Osteoblast (primary cell): ENCODE measurements at regions not wholly inside any gene's neighbourhood (a gene's known extent, or its start where the extent isn't known, plus 50 kb on each side); places are given as distances from the start of the nearest gene placed in this dataset.
"Not testable (repeated sequence)": the region's sequence is repeated elsewhere in the genome, so short reads cannot be mapped to it uniquely, and the experiment has no call there.

ENCODE experiments used
- DNase-seq: peaks from one replicate; pipeline ENCODE4 v3.0.0; 2011; ENCODE audit warnings: low spot score, mixed read lengths; ENCODE audit not compliant: insufficient read length; ENCODE audit errors: missing footprints
- H2AFZ ChIP-seq: 2 replicates; pipeline ENCODE4 v1.6.0; 2011; ENCODE audit warnings: mild to moderate bottlenecking, low read length
- H3K27ac ChIP-seq: 2 replicates; pipeline ENCODE4 v1.5.1; 2011; ENCODE audit warnings: mild to moderate bottlenecking, low read depth, low read length, moderate library complexity
- H3K27me3 ChIP-seq: 2 replicates; pipeline ENCODE4 v1.6.0; 2012; ENCODE audit warnings: mild to moderate bottlenecking, control low read depth, inconsistent platforms, low read length, moderate library complexity; ENCODE audit not compliant: insufficient read depth
- H3K36me3 ChIP-seq: 2 replicates; pipeline ENCODE4 v1.5.1; 2011; ENCODE audit warnings: mild to moderate bottlenecking, low read length, control low read depth, moderate library complexity; ENCODE audit not compliant: insufficient read depth
- H3K4me1 ChIP-seq: 2 replicates; pipeline ENCODE4 v1.5.1; 2011; ENCODE audit warnings: mild to moderate bottlenecking, low read length, control low read depth, moderate library complexity; ENCODE audit not compliant: insufficient read depth
- H3K4me2 ChIP-seq: 2 replicates; pipeline ENCODE4 v1.6.0; 2011; ENCODE audit warnings: mild to moderate bottlenecking, low read length; ENCODE audit not compliant: insufficient read depth
- H3K4me3 ChIP-seq: fragments of 200-600 bp; sonication (generic); 3 replicates; pipeline ENCODE4 v1.5.1; 2012; ENCODE audit warnings: mild to moderate bottlenecking, low read length, inconsistent platforms; ENCODE audit not compliant: insufficient read depth
- H3K79me2 ChIP-seq: 2 replicates; pipeline ENCODE4 v1.6.0; 2012; ENCODE audit warnings: mild to moderate bottlenecking, low read length, control low read depth, inconsistent platforms; ENCODE audit not compliant: insufficient read depth
- H3K9me3 ChIP-seq: 2 replicates; pipeline ENCODE4 v1.5.1; 2011; ENCODE audit warnings: low read depth, low read length, control low read depth
- H4K20me1 ChIP-seq: 2 replicates; pipeline ENCODE4 v1.6.0; 2012; ENCODE audit warnings: mild to moderate bottlenecking, low read length, control low read depth; ENCODE audit not compliant: insufficient read depth
- CTCF ChIP-seq: IDR thresholded peaks from 2 replicates; pipeline ENCODE4 v1.5.1; 2011; ENCODE audit warnings: mild to moderate bottlenecking, low read depth, low read length, moderate library complexity; ENCODE audit errors: extremely low read depth

- Histone ChIP-seq H3K27ac (no peak overlapping the region), H3K27me3 (no peaks in the 10 kb centered on the region), H3K79me2 (no peaks in the 10 kb centered on the region), H3K4me2 (no peak overlapping the region), H3K9me3 (no peaks in the 10 kb centered on the region), H4K20me1 (no peaks in the 10 kb centered on the region), H3K4me3 (no peak overlapping the region), H3K4me1 (no peaks in the 10 kb centered on the region), H2AFZ (no peak overlapping the region), H3K36me3 (no peaks in the 10 kb centered on the region)
- no peak for DNase-seq
- TF ChIP-seq CTCF, result no peak
Measured at GRCh38 chr4:57355101-57355665, 245.0 kb upstream of the IGFBP7 start.

- no peak for TF ChIP-seq CTCF
- H3K79me2 ChIP-seq, result no peaks in the 10 kb centered on the region
- H2AFZ ChIP-seq, result no peak overlapping the region
- no peaks in the 10 kb centered on the region for H3K27me3 ChIP-seq
- H3K9me3 ChIP-seq, result no peaks in the 10 kb centered on the region
- DNase-seq, result no peak
- no peaks in the 10 kb centered on the region for H4K20me1 ChIP-seq
- no peaks in the 10 kb centered on the region for H3K4me1 ChIP-seq
- H3K4me3 ChIP-seq, result no peak overlapping the region
- no peak overlapping the region for H3K4me2 ChIP-seq
- H3K36me3 ChIP-seq, result no peaks in the 10 kb centered on the region
- no peak overlapping the region for H3K27ac ChIP-seq
Measured at GRCh38 chr4:57351731-57352130, 241.5 kb upstream of the IGFBP7 start.

- Histone ChIP-seq H3K27ac (no peak overlapping the region), H3K9me3 (no peaks in the 10 kb centered on the region), H3K4me3 (no peak overlapping the region), H3K36me3 (no peaks in the 10 kb centered on the region), H3K27me3 (no peaks in the 10 kb centered on the region), H2AFZ (no peak overlapping the region), H3K79me2 (no peaks in the 10 kb centered on the region), H3K4me2 (no peak overlapping the region), H4K20me1 (no peaks in the 10 kb centered on the region), H3K4me1 (no peaks in the 10 kb centered on the region)
- no peak for DNase-seq
- no peak for TF ChIP-seq CTCF
Measured at GRCh38 chr4:57344296-57344695, 234.1 kb upstream of the IGFBP7 start.

- H3K4me2 ChIP-seq, result no peak overlapping the region
- no peaks in the 10 kb centered on the region for H3K36me3 ChIP-seq
- H4K20me1 ChIP-seq, result no peaks in the 10 kb centered on the region
- no peaks in the 10 kb centered on the region for H3K9me3 ChIP-seq
- H3K27ac ChIP-seq, result no peak overlapping the region
- DNase-seq, result no peak
- no peak overlapping the region for H2AFZ ChIP-seq
- no peak for TF ChIP-seq CTCF
- H3K79me2 ChIP-seq, result no peaks in the 10 kb centered on the region
- no peak overlapping the region for H3K4me3 ChIP-seq
- H3K4me1 ChIP-seq, result no peaks in the 10 kb centered on the region
- H3K27me3 ChIP-seq, result no peaks in the 10 kb centered on the region
Measured at GRCh38 chr4:57342411-57342810, 232.2 kb upstream of the IGFBP7 start.

- H3K4me2 ChIP-seq, H3K79me2 ChIP-seq, H3K27me3 ChIP-seq, H3K4me3 ChIP-seq, H3K27ac ChIP-seq, DNase-seq, H4K20me1 ChIP-seq, H3K4me1 ChIP-seq, H2AFZ ChIP-seq, H3K36me3 ChIP-seq, H3K9me3 ChIP-seq: not testable (repeated sequence)
Measured at GRCh38 chr4:57338861-57339260, 228.7 kb upstream of the IGFBP7 start.
